NCI-H524 treated with DMSO at 0.1 percent for 48 hours (cell line): ENCODE measurements at regions not wholly inside any gene's neighbourhood (a gene's known extent, or its start where the extent isn't known, plus 50 kb on each side); places are given as distances from the start of the nearest gene placed in this dataset.
"Not testable (repeated sequence)": the region's sequence is repeated elsewhere in the genome, so short reads cannot be mapped to it uniquely, and the experiment has no call there.

Experiments used
- DNase-seq: peaks from one replicate; lab custom pipeline; 2025; lab: John Stamatoyannopoulos, UW

DNA sequence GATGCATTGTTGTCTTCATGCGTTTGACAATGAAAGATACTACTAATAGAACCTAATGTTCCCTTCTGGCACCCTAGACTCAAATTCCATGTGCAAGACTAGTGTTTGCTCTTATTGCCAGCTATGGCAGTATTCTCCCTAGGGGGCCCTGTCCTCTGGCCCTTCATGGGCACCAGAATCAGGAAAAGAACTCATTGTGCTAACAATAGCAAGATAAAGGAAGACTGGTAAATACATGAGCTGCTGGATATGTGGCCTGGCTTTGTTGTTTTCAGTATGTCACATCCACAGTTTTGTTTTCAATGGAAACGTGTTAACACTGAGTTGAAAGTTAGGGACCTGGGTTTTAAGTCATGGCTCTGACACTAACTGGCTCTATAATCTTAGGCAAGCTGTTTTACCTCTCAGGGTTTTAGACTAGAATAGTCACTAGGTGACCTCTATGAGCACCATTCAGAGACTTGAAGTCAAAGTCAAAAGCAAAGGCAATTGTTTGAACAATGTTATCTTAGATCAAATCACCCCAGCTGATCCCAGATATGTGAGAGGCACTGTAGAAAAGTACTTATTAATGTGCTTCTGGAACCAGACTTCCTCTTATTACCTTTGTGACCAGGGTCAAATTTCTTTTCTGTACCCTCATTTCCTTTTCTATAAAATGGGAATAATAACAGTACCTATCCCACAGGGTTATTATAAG, 253.7 kb upstream of the DIAPH2 start:
- no peak for DNase-seq

DNA sequence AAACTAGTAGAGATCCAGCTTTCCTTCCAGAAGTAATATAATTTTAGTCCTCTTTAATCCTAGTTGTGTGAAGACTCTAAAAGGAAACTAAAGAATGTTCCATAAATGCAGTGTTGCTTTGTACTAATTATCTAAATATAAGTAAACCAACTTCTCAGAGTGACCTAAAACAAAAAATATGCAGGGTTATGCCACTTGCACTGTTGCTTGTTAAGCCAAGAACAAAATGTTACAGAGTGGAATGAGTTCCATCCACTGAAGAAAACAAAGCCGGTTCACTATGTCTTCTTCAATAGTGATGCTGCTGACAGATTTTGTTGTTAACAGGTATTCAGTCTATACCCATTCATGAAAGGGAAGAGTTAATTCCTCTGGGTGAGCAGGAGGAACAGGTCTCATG, 252.0 kb upstream of the DIAPH2 start:
- no peak for DNase-seq

- no peak for DNase-seq
Measured at GRCh38 chrX:96433409-96434077, 251.1 kb upstream of the DIAPH2 start.

GRCh38 chrX:96435378-96436035, 249.1 kb upstream of the DIAPH2 start:
- DNase-seq, result no peak

GRCh38 chrX:96436105-96436504, 248.5 kb upstream of the DIAPH2 start:
- no peak for DNase-seq

- DNase-seq, result no peak
Measured at GRCh38 chrX:96438803-96439202, 245.8 kb upstream of the DIAPH2 start.

DNA sequence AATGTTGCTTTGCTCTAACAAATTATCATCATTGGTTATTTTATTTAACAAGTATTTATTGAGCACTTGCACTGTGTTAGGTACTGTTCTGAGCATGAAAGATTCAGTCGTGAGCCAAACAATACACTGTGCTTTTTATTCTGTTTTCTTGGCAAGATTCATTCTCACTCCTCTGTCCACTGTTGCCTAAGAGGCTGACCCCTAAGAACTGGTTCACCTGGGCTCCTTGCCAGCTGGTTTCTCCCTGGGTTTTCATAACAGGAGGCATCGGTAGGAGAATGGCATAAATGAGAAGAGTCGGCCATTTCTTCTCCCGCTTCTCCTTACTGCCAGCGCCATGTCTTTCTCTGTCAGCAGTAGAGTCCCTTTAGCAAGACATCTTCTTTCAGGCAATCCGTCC, 243.7 kb upstream of the DIAPH2 start:
- no peak for DNase-seq

- DNase-seq, result no peak
Measured at GRCh38 chrX:96445531-96446065, 239.0 kb upstream of the DIAPH2 start.

GRCh38 chrX:96446524-96446923, 238.1 kb upstream of the DIAPH2 start:
- DNase-seq, result no peak

GRCh38 chrX:96447161-96447560, 237.5 kb upstream of the DIAPH2 start:
- DNase-seq, result no peak

- DNase-seq, result no peak
Measured at GRCh38 chrX:96449191-96449590, 235.5 kb upstream of the DIAPH2 start.

DNA sequence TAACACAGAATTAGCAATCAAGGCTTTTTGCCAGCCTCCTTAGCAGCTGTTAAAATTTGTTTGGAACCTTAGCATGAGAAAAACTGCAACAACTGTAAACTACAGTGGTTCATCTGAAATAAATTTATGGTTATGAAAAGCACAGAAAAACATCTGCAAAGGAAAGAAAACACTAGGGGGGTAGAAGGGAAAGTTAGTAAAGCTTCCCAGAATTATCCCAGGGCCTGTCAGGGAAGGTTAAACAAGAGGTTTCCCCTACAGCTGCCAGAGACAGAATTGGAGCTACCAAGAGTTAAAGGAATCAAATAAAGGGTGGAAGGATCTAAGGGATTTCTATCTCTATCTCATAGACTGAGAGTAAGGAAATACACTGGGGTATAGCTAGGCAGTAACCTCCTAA, 234.7 kb upstream of the DIAPH2 start:
- no peak for DNase-seq

GRCh38 chrX:96453139-96453538, 231.5 kb upstream of the DIAPH2 start:
- DNase-seq, result no peak

DNA sequence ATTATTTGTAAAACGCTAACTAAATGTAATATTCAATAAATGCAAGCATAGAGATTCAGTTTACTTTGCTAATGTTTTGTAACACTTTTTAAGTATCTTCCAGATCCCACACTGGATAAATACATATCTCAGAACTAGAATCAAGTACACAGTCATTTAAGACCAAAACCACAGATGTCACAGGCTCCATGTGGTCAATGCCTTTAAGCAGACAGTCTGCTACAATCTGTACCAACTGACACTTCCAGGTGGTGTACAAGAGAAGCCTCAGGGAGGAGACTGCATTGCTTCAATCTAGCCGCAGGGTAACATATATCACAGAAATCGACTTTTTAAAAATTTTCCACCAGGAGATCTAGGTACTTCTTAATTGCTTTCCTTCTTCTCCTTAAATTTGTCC, 229.6 kb upstream of the DIAPH2 start:
- peak; percentile 35 for DNase-seq

DNA sequence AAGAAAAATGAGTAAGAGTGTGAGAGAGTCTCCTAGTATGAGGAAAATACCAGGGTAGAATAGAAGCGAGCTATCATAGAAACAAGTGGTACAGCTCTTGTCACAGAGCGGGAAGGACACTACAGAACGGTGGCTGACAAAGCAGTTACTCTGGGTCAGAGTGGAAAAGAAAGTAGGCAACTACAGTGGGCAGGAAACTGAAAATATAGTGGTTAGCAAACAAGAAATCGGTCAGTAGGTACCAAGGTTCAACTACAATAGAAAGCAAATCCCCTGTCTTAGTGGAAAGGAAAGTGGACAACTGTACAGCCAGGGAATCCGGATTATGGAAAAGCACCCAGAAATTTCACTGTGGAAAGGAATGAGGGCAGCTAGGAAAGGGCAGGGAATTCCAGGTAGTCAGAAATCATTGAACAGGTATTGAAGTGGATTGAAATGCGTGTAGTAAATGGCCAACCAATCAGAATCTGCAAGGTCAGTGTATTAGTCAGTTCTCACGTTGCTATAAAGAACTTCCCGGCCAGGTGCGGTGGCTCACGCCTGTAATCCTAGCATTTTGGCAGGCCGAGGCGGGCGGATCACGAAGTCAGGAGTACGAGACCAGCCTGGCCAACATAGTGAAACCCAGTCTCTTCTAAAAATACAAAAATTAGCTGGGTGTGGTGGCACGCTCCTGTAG, 219.6 kb upstream of the DIAPH2 start:
- DNase-seq, result no peak

DNA sequence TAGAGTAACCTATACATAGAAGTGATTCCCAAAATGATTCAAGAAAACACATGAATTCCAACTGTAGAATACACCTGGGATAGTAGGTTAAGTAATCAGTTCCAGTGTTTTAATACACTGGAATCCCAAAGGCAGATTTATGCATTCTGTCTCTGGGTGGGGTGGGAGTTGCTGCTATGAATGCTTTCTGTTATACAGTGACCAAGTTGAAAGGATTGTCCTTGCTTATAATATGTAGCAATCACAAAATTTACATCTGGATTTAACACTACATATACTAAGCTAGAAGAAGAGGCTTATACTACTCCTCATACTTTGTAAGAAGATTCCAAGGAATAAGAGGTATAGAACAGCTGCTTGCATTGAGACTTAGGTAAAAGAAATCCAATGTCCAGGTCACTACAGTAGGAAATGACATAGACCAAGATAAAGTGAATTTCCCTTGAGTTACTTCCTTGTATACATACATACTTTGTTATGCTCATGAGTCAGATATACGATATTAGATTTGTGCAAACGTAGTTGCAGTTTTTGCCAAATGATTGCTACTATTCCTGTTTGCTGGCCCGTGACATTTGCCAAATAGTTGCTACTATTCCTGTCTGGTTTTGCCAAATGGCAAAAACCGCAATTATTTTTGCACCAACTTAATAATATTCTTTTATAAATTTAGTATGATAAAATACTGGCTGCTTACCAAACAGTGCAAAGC, 210.5 kb upstream of the DIAPH2 start:
- DNase-seq, result no peak

DNA sequence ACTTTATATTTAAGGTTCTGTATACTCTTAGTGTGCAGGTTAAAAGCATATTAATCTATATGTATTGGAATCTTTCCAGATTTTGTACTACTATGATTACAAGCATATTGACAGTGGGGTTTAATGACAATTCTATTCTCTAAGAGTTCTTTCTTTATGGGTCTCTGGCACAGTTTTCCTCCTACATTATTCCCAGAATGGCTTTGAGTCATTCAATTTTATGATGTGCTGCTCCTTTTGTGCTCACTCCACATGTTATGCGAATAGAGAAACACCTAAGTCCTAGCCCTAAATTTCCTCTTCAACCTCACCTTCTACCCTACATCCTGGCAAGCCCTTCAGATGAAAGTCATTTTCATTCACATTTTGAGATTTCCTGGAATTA, 209.9 kb upstream of the DIAPH2 start:
- DNase-seq, result no peak

DNA sequence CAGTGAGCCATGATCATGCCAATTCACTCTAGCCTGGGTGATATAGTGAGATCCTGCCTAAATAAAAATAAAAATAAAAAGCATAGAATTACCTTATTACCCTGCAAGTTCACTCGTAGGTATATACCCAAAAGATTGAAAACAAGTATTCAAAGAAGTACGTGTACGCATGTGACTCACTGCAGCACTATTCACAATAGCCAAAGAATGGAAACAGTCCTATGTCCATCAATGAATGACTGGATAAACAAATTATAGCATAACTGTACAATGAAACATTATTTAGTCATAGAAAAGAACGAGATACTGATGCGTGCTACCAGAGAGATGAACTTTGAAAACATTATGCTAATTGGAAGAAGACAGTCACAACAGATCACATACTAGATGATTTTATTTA, 204.6 kb upstream of the DIAPH2 start:
- no peak for DNase-seq

DNA sequence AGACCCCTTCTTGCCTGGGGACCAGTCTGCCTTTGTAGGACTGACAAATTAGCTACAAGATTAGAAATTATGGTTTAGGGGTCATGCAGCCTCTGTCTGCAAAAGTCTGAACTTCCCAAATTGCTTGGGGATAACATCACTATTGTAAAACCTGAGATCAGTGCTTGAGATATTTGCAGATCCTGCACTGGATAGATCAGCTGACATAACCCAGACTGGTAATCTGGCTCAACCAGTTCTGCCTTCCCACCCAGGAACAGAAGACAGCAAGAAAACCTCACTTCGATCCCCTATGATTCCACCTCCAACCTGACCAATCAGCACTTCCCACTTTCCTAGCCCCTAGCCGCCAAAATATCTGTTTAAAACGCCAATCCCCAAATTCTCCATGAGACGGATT, 202.8 kb upstream of the DIAPH2 start:
- DNase-seq, result no peak

- DNase-seq, result no peak
Measured at GRCh38 chrX:96483647-96484160, 200.9 kb upstream of the DIAPH2 start.

GRCh38 chrX:96486687-96487086, 198.0 kb upstream of the DIAPH2 start:
- not testable (repeated sequence) for DNase-seq

GRCh38 chrX:96502507-96502906, 182.1 kb upstream of the DIAPH2 start:
- DNase-seq, result no peak
